ENCODE measurements at regions not wholly inside any gene's neighbourhood (a gene's known extent, or its start where the extent isn't known, plus 50 kb on each side); places are given as distances from the start of the nearest gene placed in this dataset.

- peaks cover 25% of the 10 kb centered on the region for H3K4me1 Mint-ChIP-seq
- ATAC-seq (peak; percentile 85), DNase-seq (ENCODE audit: low spot score) (no peak)
- H3K27me3 Mint-ChIP-seq (ENCODE audit: low read depth), result no peaks in the 10 kb centered on the region
- ChIA-PET CTCF (no interaction called here), POLR2A (no interaction called here)
- TF ChIP-seq GTF2I (CRISPR knock-in tag; conservative IDR thresholded peaks at IDR 0.05), result no peak
- 0 out of 2 replicates have a peak, but pooled peaks have one; percentile 11 for TF ChIP-seq ZNF423 (CRISPR knock-in tag; IDR thresholded peaks at IDR 0.05)
- H3K36me3 Mint-ChIP-seq, result no peaks in the 10 kb centered on the region
- no peaks in the 10 kb centered on the region for H3K9me3 Mint-ChIP-seq
- H3K27ac Mint-ChIP-seq, result peak overlapping the region; percentile 35
- H3K4me3 Mint-ChIP-seq, result no peak overlapping the region
Measured at GRCh38 chr11:26905368-26905767, 88.5 kb upstream of the FIBIN start.

GRCh38 chr11:26909515-26909914 lies 84.4 kb upstream of the FIBIN start:
- no peak overlapping the region for H3K4me3 Mint-ChIP-seq
- CTCF ChIA-PET, result no interaction called here
- no peak for TF ChIP-seq GTF2I (CRISPR knock-in tag; conservative IDR thresholded peaks at IDR 0.05)
- no peak for TF ChIP-seq FOXK1 (CRISPR knock-in tag; IDR thresholded peaks at IDR 0.05)
- no peak for TF ChIP-seq SMAD3 (CRISPR knock-in tag; IDR thresholded peaks at IDR 0.05; ENCODE audit: borderline replicate concordance)
- no peak for TF ChIP-seq IRF1 (CRISPR knock-in tag; IDR thresholded peaks at IDR 0.05)
- no peak for TF ChIP-seq FOXJ3 (CRISPR knock-in tag; IDR thresholded peaks at IDR 0.05; ENCODE audit: borderline replicate concordance)
- no peak for TF ChIP-seq MAX (CRISPR knock-in tag; IDR thresholded peaks at IDR 0.05)
- TF ChIP-seq CREB1 (CRISPR knock-in tag; IDR thresholded peaks at IDR 0.05), result no peak
- no peak for TF ChIP-seq USF2 (CRISPR knock-in tag; IDR thresholded peaks at IDR 0.05)
- no peak for TF ChIP-seq ZSCAN18 (CRISPR knock-in tag; IDR thresholded peaks at IDR 0.05)
- TF ChIP-seq TCF7 (CRISPR knock-in tag; IDR thresholded peaks at IDR 0.05; ENCODE audit: low read depth), result no peak
- no peak for TF ChIP-seq ZNF425 (CRISPR knock-in tag; conservative IDR thresholded peaks at IDR 0.05)
- TF ChIP-seq PREB (CRISPR knock-in tag; IDR thresholded peaks at IDR 0.05; ENCODE audit: borderline replicate concordance), result no peak
- TF ChIP-seq NFYB (CRISPR knock-in tag; conservative IDR thresholded peaks at IDR 0.05; ENCODE audit: low read depth), result no peak
- no peak for TF ChIP-seq ETV6 (CRISPR knock-in tag; IDR thresholded peaks at IDR 0.05)
- no peak for TF ChIP-seq ATF6 (CRISPR knock-in tag; IDR thresholded peaks at IDR 0.05)
- POLR2A ChIA-PET, result no interaction called here
- ATAC-seq, result no peak
- no peak for DNase-seq (ENCODE audit: low spot score)
- H3K9me3 Mint-ChIP-seq, result peaks cover 8% of the 10 kb centered on the region
- no peaks in the 10 kb centered on the region for H3K27me3 Mint-ChIP-seq (ENCODE audit: low read depth)
- H3K27ac Mint-ChIP-seq, result no peak overlapping the region
- peaks cover 19% of the 10 kb centered on the region for H3K4me1 Mint-ChIP-seq
- no peaks in the 10 kb centered on the region for H3K36me3 Mint-ChIP-seq

Measured in WTC11 (cell line).